ENCODE measurements at regions not wholly inside any gene's neighbourhood (a gene's known extent, or its start where the extent isn't known, plus 50 kb on each side); places are given as distances from the start of the nearest gene placed in this dataset.
A peak's percentile ranks its signal among the peaks of the same experiment; 100 is the strongest.
"Not testable (repeated sequence)": the region's sequence is repeated elsewhere in the genome, so short reads cannot be mapped to it uniquely, and the experiment has no call there.

- Histone ChIP-seq H3K36me3 (no peaks in the 10 kb centered on the region), H3K27ac (no peak overlapping the region), H3K4me1 (no peaks in the 10 kb centered on the region), H3K27me3 (no peaks in the 10 kb centered on the region), H3K4me3 (no peak overlapping the region), H3K9me3 (peaks cover 0 to 2% of the 10 kb centered on the region in 2 donors)
- TF ChIP-seq CTCF (IDR thresholded peaks at IDR 0.05) = no peak
- intact Hi-C loops (cut with DNase I) = no loop called here
- DNase-seq (no peak), ATAC-seq (no peak)
Observed at GRCh38 chr3:145290010-145290409, 871.0 kb downstream of the PLOD2 start.

GRCh38 chr3:145294572-145294971 is 866.4 kb downstream of the PLOD2 start:
- ATAC-seq (no peak), DNase-seq (peak in 2 of 4 donors; percentile 35 to 58)
- no peak overlapping the region for H3K27ac ChIP-seq
- no peaks in the 10 kb centered on the region for H3K36me3 ChIP-seq
- no peak overlapping the region for H3K4me3 ChIP-seq
- no peaks in the 10 kb centered on the region for H3K9me3 ChIP-seq
- H3K4me1 ChIP-seq = no peaks in the 10 kb centered on the region
- TF ChIP-seq CTCF (IDR thresholded peaks at IDR 0.05) = no peak
- no peaks in the 10 kb centered on the region for H3K27me3 ChIP-seq
- intact Hi-C loops (cut with DNase I) = no loop called here

GRCh38 chr3:145307272-145307671 is 853.7 kb downstream of the PLOD2 start:
- TF ChIP-seq CTCF (IDR thresholded peaks at IDR 0.05) = no peak
- no peak overlapping the region for H3K27ac ChIP-seq
- no peak for DNase-seq
- H3K36me3 ChIP-seq = no peaks in the 10 kb centered on the region
- intact Hi-C loops (cut with DNase I) = no loop called here
- H3K4me3 ChIP-seq = no peak overlapping the region
- H3K9me3 ChIP-seq = no peaks in the 10 kb centered on the region
- ATAC-seq = no peak
- H3K27me3 ChIP-seq = no peaks in the 10 kb centered on the region
- H3K4me1 ChIP-seq = no peaks in the 10 kb centered on the region

- Histone ChIP-seq H3K9me3 (peaks cover 0 to 9% of the 10 kb centered on the region in 2 donors), H3K36me3 (no peaks in the 10 kb centered on the region), H3K4me3 (no peak overlapping the region), H3K4me1 (no peaks in the 10 kb centered on the region), H3K27ac (no peak overlapping the region), H3K27me3 (no peaks in the 10 kb centered on the region)
- DNase-seq (no peak), ATAC-seq (no peak)
- no peak for TF ChIP-seq CTCF (IDR thresholded peaks at IDR 0.05)
- intact Hi-C loops (cut with DNase I) = no loop called here
Observed at GRCh38 chr3:145313751-145314150, 847.2 kb downstream of the PLOD2 start.

- H3K9me3 ChIP-seq; H3K36me3 ChIP-seq; H3K27me3 ChIP-seq; ATAC-seq; H3K4me1 ChIP-seq; H3K4me3 ChIP-seq; DNase-seq; H3K27ac ChIP-seq; intact Hi-C loops (cut with DNase I): not testable (repeated sequence)
Observed at GRCh38 chr3:145316253-145316652, 844.7 kb downstream of the PLOD2 start.

GRCh38 chr3:145326666-145327065 is 834.3 kb downstream of the PLOD2 start:
- Histone ChIP-seq H3K4me3 (no peak overlapping the region), H3K4me1 (no peaks in the 10 kb centered on the region), H3K36me3 (no peaks in the 10 kb centered on the region), H3K9me3 (no peaks in the 10 kb centered on the region), H3K27ac (no peak overlapping the region), H3K27me3 (no peaks in the 10 kb centered on the region)
- intact Hi-C loops (cut with DNase I) = no loop called here
- TF ChIP-seq CTCF (IDR thresholded peaks at IDR 0.05) = no peak
- ATAC-seq = no peak
- no peak for DNase-seq

- H3K9me3 ChIP-seq; H3K4me3 ChIP-seq; H3K27ac ChIP-seq; ATAC-seq; H3K4me1 ChIP-seq; H3K27me3 ChIP-seq; H3K36me3 ChIP-seq; intact Hi-C loops (cut with DNase I): not testable (repeated sequence)
- DNase-seq = peak in 1 of 4 donors; percentile 75
Observed at GRCh38 chr3:145333427-145333826, 827.6 kb downstream of the PLOD2 start.

Measured in left lung (tissue), 4 donors.